ENCODE measurements at regions not wholly inside any gene's neighbourhood (a gene's known extent, or its start where the extent isn't known, plus 50 kb on each side); places are given as distances from the start of the nearest gene placed in this dataset.
A peak's percentile ranks its signal among the peaks of the same experiment; 100 is the strongest.

DNA sequence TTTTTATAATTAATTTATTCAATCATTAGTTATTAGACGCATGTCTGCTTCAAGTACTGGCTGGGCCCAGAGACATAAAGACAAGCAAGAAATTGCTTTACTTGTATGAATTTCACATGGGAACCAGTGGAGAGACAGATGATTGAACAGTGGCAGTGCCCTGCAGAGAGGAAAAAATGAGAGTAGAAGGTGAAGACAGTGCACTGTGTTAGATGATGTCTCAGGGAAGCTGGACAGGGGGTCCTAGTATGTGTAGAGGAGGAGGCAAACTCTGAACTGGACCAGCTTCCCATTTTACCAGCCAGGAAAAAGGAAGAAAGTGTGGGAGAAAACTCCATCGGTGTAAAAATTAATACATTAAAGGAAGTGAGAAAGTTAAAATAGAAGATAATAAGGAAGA, 126.0 kb downstream of the BACH1 start:
- ATAC-seq, result peak; percentile 45
- no peak for FAIRE-seq
- Histone ChIP-seq H3K4me2 (ENCODE audit: control insufficient read depth, insufficient read depth) (no peak overlapping the region), H3K4me3 (no peak overlapping the region), H3K27ac (ENCODE audit: control insufficient read depth, insufficient read depth) (no peak overlapping the region), H4K20me1 (ENCODE audit: control insufficient read depth, insufficient read depth) (no peaks in the 10 kb centered on the region), H3K27me3 (replicated peaks in 1 of 2; ENCODE audit: control insufficient read depth in 2 of 2, insufficient read depth in 2 of 2, low read length in 1 of 2) (no peaks in the 10 kb centered on the region), H3K79me2 (ENCODE audit: control insufficient read depth, insufficient read depth, low read length) (no peaks in the 10 kb centered on the region), H2AFZ (ENCODE audit: control insufficient read depth, low read depth, low read length) (no peak overlapping the region), H3K36me3 (ENCODE audit: control insufficient read depth in 2 of 2, insufficient read depth in 2 of 2, low read length in 1 of 2) (no peaks in the 10 kb centered on the region), H3K9ac (ENCODE audit: control insufficient read depth, insufficient read depth, low read length) (no peak overlapping the region), H3K4me1 (ENCODE audit: control insufficient read depth, insufficient read depth, low read length) (no peaks in the 10 kb centered on the region), H3K9me3 (replicated peaks; ENCODE audit: control insufficient read depth, insufficient read depth, low read length) (no peaks in the 10 kb centered on the region)
- WGBS (ENCODE audit: insufficient coverage, insufficient replicate concordance, low lambda C conversion rate, missing lambda C conversion rate), result 48% methylated on average over 2 of the region's 2 CpGs
- in situ Hi-C loops (cut with MboI), result no loop called here
- SMC1A ChIA-PET (ENCODE audit: uncharacterized antibody, unreplicated experiment), result no interaction called here
- TF ChIP-seq, protein P1, sequence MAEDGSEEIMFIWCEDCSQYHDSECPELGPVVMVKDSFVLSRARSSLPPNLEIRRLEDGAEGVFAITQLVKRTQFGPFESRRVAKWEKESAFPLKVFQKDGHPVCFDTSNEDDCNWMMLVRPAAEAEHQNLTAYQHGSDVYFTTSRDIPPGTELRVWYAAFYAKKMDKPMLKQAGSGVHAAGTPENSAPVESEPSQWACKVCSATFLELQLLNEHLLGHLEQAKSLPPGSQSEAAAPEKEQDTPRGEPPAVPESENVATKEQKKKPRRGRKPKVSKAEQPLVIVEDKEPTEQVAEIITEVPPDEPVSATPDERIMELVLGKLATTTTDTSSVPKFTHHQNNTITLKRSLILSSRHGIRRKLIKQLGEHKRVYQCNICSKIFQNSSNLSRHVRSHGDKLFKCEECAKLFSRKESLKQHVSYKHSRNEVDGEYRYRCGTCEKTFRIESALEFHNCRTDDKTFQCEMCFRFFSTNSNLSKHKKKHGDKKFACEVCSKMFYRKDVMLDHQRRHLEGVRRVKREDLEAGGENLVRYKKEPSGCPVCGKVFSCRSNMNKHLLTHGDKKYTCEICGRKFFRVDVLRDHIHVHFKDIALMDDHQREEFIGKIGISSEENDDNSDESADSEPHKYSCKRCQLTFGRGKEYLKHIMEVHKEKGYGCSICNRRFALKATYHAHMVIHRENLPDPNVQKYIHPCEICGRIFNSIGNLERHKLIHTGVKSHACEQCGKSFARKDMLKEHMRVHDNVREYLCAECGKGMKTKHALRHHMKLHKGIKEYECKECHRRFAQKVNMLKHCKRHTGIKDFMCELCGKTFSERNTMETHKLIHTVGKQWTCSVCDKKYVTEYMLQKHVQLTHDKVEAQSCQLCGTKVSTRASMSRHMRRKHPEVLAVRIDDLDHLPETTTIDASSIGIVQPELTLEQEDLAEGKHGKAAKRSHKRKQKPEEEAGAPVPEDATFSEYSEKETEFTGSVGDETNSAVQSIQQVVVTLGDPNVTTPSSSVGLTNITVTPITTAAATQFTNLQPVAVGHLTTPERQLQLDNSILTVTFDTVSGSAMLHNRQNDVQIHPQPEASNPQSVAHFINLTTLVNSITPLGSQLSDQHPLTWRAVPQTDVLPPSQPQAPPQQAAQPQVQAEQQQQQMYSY (CRISPR knock-in tag; IDR thresholded peaks at IDR 0.05), result no peak
- POLR2A ChIA-PET, result no interaction called here
- intact Hi-C loops (cut with micrococcal nuclease; ENCODE audit: unreplicated experiment), result no loop called here
- CTCF ChIA-PET, result interaction anchor here (0.7 kb wide), 1 partner anchor 355 kb away, joined by 4 read pairs; no protein-coding TSS in a partner anchor
- BruUV-seq (replicated peaks), result no TSS peak
- no peak for DNase-seq (ENCODE audit: low read depth, low spot score)
- RAD21 ChIA-PET (ENCODE audit: unreplicated experiment), result no interaction called here

DNA sequence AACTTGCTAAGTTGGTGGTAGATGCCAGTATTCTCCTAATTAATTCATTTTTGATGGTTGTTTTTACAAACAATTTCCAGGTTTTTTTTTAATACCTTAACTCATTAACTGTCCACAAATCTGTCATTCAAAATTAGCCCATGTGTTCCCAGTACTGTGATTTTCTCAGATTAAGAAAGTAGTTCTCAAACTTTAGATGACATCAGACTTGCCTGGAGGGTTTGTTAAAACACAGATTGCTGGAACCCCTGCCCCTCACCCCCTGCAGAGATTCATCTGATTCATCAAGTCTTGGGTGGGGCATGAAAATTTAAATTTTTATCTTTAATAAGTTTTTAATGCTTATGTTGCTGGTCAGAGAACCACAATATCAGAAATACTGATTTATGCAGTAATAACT, 130.5 kb downstream of the BACH1 start:
- Histone ChIP-seq H3K79me2 (ENCODE audit: control insufficient read depth, insufficient read depth, low read length) (no peaks in the 10 kb centered on the region), H3K36me3 (ENCODE audit: control insufficient read depth in 2 of 2, insufficient read depth in 2 of 2, low read length in 1 of 2) (no peaks in the 10 kb centered on the region), H4K20me1 (ENCODE audit: control insufficient read depth, insufficient read depth) (no peaks in the 10 kb centered on the region), H3K4me2 (ENCODE audit: control insufficient read depth, insufficient read depth) (no peak overlapping the region), H3K27ac (ENCODE audit: control insufficient read depth, insufficient read depth) (no peak overlapping the region), H2AFZ (ENCODE audit: control insufficient read depth, low read depth, low read length) (no peak overlapping the region), H3K4me1 (ENCODE audit: control insufficient read depth, insufficient read depth, low read length) (no peaks in the 10 kb centered on the region), H3K9me3 (replicated peaks; ENCODE audit: control insufficient read depth, insufficient read depth, low read length) (no peaks in the 10 kb centered on the region), H3K27me3 (replicated peaks in 1 of 2; ENCODE audit: control insufficient read depth in 2 of 2, insufficient read depth in 2 of 2, low read length in 1 of 2) (no peaks in the 10 kb centered on the region), H3K4me3 (no peak overlapping the region), H3K9ac (ENCODE audit: control insufficient read depth, insufficient read depth, low read length) (no peak overlapping the region)
- ATAC-seq (no peak), DNase-seq (ENCODE audit: low read depth, low spot score) (no peak), FAIRE-seq (no peak)
- RAD21 ChIA-PET (ENCODE audit: unreplicated experiment), result no interaction called here
- SMC1A ChIA-PET (ENCODE audit: uncharacterized antibody, unreplicated experiment), result no interaction called here
- TF ChIP-seq, protein P2, sequence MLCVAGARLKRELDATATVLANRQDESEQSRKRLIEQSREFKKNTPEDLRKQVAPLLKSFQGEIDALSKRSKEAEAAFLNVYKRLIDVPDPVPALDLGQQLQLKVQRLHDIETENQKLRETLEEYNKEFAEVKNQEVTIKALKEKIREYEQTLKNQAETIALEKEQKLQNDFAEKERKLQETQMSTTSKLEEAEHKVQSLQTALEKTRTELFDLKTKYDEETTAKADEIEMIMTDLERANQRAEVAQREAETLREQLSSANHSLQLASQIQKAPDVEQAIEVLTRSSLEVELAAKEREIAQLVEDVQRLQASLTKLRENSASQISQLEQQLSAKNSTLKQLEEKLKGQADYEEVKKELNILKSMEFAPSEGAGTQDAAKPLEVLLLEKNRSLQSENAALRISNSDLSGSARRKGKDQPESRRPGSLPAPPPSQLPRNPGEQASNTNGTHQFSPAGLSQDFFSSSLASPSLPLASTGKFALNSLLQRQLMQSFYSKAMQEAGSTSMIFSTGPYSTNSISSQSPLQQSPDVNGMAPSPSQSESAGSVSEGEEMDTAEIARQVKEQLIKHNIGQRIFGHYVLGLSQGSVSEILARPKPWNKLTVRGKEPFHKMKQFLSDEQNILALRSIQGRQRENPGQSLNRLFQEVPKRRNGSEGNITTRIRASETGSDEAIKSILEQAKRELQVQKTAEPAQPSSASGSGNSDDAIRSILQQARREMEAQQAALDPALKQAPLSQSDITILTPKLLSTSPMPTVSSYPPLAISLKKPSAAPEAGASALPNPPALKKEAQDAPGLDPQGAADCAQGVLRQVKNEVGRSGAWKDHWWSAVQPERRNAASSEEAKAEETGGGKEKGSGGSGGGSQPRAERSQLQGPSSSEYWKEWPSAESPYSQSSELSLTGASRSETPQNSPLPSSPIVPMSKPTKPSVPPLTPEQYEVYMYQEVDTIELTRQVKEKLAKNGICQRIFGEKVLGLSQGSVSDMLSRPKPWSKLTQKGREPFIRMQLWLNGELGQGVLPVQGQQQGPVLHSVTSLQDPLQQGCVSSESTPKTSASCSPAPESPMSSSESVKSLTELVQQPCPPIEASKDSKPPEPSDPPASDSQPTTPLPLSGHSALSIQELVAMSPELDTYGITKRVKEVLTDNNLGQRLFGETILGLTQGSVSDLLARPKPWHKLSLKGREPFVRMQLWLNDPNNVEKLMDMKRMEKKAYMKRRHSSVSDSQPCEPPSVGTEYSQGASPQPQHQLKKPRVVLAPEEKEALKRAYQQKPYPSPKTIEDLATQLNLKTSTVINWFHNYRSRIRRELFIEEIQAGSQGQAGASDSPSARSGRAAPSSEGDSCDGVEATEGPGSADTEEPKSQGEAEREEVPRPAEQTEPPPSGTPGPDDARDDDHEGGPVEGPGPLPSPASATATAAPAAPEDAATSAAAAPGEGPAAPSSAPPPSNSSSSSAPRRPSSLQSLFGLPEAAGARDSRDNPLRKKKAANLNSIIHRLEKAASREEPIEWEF (IDR thresholded peaks at IDR 0.05; ENCODE audit: insufficient replicate concordance, low read depth, low read length), result no peak
- TF ChIP-seq RCOR1 (conservative IDR thresholded peaks at IDR 0.05; ENCODE audit: low read depth, low read length), result no peak
- TF ChIP-seq YBX1 (IDR thresholded peaks at IDR 0.05), result no peak
- no peak for TF ChIP-seq HDAC6 (IDR thresholded peaks at IDR 0.05; ENCODE audit: unreplicated experiment)
- intact Hi-C loops (cut with micrococcal nuclease; ENCODE audit: unreplicated experiment) (no loop called here), in situ Hi-C loops (cut with MboI) (no loop called here)
- no TSS peak for BruUV-seq (replicated peaks)
- CTCF ChIA-PET, result no interaction called here
- POLR2A ChIA-PET, result no interaction called here
